ENCODE measurements at regions not wholly inside any gene's neighbourhood (a gene's known extent, or its start where the extent isn't known, plus 50 kb on each side); places are given as distances from the start of the nearest gene placed in this dataset.
"Not testable (repeated sequence)": the region's sequence is repeated elsewhere in the genome, so short reads cannot be mapped to it uniquely, and the experiment has no call there.

DNA sequence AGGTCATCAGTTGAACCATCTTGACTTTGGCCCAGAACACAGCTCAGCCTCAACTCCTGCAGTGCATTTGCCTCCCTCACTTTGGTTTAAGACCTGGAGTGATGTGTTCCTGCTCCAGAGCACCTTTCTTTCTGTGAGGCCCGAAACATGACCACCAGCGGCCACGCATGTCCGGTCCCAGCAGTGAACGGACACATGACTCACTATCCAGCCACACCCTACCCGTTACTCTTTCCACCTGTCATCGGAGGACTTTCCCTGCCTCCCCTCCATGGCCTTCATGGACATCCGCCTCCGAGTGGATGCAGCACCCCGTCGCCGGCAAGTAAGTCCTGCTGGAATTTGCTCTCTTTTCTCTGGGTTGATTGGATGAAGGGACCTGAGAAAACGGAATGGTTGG lies 253.8 kb upstream of the RARB start:
- Mint-ChIP-seq H3K9me3 (peaks cover 3% of the 10 kb centered on the region), H3K27ac (no peak overlapping the region), H3K4me1 (ENCODE audit: low read depth) (no peaks in the 10 kb centered on the region), H3K36me3 (ENCODE audit: low read depth) (no peaks in the 10 kb centered on the region), H3K4me3 (ENCODE audit: low read depth) (no peak overlapping the region), H3K27me3 (ENCODE audit: low read depth) (no peaks in the 10 kb centered on the region)
- intact Hi-C loops (cut with micrococcal nuclease): no loop called here
- DNase-seq (ENCODE audit: low spot score): no peak

- intact Hi-C loops (cut with micrococcal nuclease): no loop called here
- Mint-ChIP-seq H3K4me1 (ENCODE audit: low read depth) (no peaks in the 10 kb centered on the region), H3K9me3 (peaks cover 3% of the 10 kb centered on the region), H3K4me3 (ENCODE audit: low read depth) (no peak overlapping the region), H3K27me3 (ENCODE audit: low read depth) (no peaks in the 10 kb centered on the region), H3K27ac (no peak overlapping the region), H3K36me3 (ENCODE audit: low read depth) (no peaks in the 10 kb centered on the region)
- no peak for DNase-seq (ENCODE audit: low spot score)
These were observed 251.0 kb upstream of the RARB start for GRCh38 chr3:25177041-25177440.

GRCh38 chr3:25178672-25179071 lies 249.4 kb upstream of the RARB start:
- Mint-ChIP-seq H3K4me3 (ENCODE audit: low read depth) (no peak overlapping the region), H3K36me3 (ENCODE audit: low read depth) (no peaks in the 10 kb centered on the region), H3K27ac (no peak overlapping the region), H3K4me1 (ENCODE audit: low read depth) (no peaks in the 10 kb centered on the region), H3K27me3 (ENCODE audit: low read depth) (no peaks in the 10 kb centered on the region), H3K9me3 (peaks cover 2% of the 10 kb centered on the region)
- intact Hi-C loops (cut with micrococcal nuclease): no loop called here
- DNase-seq (ENCODE audit: low spot score): no peak

DNA sequence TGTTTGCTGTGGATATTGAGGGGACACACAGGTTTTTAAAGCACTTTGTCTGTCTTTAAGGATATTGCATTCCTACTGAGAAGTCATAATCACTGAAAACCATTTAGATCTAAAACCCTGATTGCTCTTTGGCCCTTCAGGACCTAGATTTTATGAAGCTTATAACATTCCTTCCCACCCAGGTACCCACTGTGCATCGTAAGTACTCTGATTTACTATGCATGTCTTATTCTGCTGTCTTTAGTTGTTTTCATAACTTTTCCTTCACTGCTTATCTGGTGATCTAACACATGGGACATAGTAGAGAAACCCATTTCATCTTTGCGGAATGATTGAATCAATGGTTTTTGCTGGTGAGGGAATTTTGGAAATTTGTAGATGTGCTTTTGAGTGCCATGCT lies 247.0 kb upstream of the RARB start:
- Mint-ChIP-seq H3K9me3 (no peaks in the 10 kb centered on the region), H3K4me1 (ENCODE audit: low read depth) (no peaks in the 10 kb centered on the region), H3K36me3 (ENCODE audit: low read depth) (no peaks in the 10 kb centered on the region), H3K27ac (no peak overlapping the region), H3K27me3 (ENCODE audit: low read depth) (no peaks in the 10 kb centered on the region), H3K4me3 (ENCODE audit: low read depth) (no peak overlapping the region)
- intact Hi-C loops (cut with micrococcal nuclease): no loop called here
- DNase-seq (ENCODE audit: low spot score): no peak

DNA sequence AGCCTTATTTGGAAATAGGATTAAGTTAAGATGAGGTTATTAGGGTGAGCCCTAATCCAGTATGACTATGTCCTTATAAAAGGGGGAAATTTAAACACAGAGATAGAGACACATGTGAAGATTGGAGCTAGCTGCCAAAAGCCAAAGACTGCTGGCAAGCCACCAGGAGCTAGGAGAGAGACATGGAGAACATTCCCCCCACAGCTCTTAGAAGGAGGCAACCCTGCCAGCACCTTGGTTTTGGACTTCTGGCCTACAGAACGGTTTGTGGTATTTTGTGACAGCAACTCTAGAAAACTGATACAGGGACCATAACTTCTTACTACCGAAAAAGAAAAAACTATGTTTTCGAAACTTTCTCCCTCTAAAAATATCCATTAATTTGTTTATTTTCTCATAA lies 245.3 kb upstream of the RARB start:
- no peak for DNase-seq (ENCODE audit: low spot score)
- intact Hi-C loops (cut with micrococcal nuclease): no loop called here
- H3K27me3 Mint-ChIP-seq (ENCODE audit: low read depth): no peaks in the 10 kb centered on the region
- H3K4me3 Mint-ChIP-seq (ENCODE audit: low read depth): no peak overlapping the region
- H3K4me1 Mint-ChIP-seq (ENCODE audit: low read depth): no peaks in the 10 kb centered on the region
- H3K36me3 Mint-ChIP-seq (ENCODE audit: low read depth): no peaks in the 10 kb centered on the region
- H3K9me3 Mint-ChIP-seq: no peaks in the 10 kb centered on the region
- H3K27ac Mint-ChIP-seq: no peak overlapping the region

DNA sequence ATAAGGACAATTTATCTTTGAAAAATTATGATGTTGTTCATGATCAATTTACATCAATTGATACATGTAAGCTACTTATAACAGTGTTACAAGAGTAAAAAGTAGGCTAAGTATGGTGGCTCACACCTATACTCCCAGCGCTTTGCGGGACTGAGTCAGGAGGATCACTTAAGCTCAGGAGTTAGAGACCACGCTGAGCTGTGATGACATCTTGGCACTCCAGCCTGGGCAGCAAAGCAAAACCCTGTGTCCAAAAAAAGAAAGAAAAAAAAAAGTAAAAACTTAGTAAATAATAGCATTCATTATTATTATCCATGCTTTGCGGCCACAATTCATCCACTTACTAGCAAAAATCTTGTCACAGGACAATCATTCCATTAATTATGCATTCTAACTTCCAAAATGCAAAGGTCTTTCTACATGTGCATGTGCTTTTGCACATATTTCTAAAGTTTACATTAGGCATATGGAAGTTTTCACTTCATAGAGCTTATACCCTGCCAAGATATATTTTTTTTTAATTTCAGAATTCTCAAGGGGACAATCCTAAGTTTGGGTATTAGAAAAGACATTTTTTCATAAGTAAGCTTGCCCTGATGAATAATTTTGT lies 243.3 kb upstream of the RARB start:
- H3K4me1 Mint-ChIP-seq (ENCODE audit: low read depth): no peaks in the 10 kb centered on the region
- H3K9me3 Mint-ChIP-seq: no peaks in the 10 kb centered on the region
- no peaks in the 10 kb centered on the region for H3K36me3 Mint-ChIP-seq (ENCODE audit: low read depth)
- no peak overlapping the region for H3K4me3 Mint-ChIP-seq (ENCODE audit: low read depth)
- intact Hi-C loops (cut with micrococcal nuclease): no loop called here
- no peak overlapping the region for H3K27ac Mint-ChIP-seq
- DNase-seq (ENCODE audit: low spot score): no peak
- no peaks in the 10 kb centered on the region for H3K27me3 Mint-ChIP-seq (ENCODE audit: low read depth)

DNA sequence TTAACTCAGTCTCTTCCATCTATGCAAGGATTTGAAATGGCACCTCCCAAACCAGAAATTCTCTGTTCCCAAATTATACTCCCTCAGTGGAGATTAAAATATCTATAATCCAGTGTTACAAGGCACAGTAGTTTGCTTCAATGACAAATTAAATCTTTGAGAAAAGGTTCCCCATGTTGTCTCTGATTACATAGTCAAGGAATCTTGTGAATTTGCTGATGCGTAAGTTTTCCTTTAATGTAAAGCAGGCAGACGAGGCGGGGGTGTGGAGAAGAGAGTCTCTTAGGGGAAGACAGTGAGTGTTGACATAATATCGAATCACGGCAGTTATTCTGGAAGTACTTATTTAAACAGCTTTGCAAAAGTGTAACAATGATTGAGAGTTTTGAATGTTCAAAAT lies 236.4 kb upstream of the RARB start:
- intact Hi-C loops (cut with micrococcal nuclease): no loop called here
- DNase-seq (ENCODE audit: low spot score): no peak
- H3K27ac Mint-ChIP-seq: no peak overlapping the region
- no peaks in the 10 kb centered on the region for H3K9me3 Mint-ChIP-seq
- H3K4me1 Mint-ChIP-seq (ENCODE audit: low read depth): no peaks in the 10 kb centered on the region
- no peaks in the 10 kb centered on the region for H3K27me3 Mint-ChIP-seq (ENCODE audit: low read depth)
- H3K36me3 Mint-ChIP-seq (ENCODE audit: low read depth): no peaks in the 10 kb centered on the region
- no peak overlapping the region for H3K4me3 Mint-ChIP-seq (ENCODE audit: low read depth)

- DNase-seq (ENCODE audit: low spot score); H3K36me3 Mint-ChIP-seq (ENCODE audit: low read depth); H3K4me3 Mint-ChIP-seq (ENCODE audit: low read depth); H3K27me3 Mint-ChIP-seq (ENCODE audit: low read depth); H3K4me1 Mint-ChIP-seq (ENCODE audit: low read depth); H3K27ac Mint-ChIP-seq; intact Hi-C loops (cut with micrococcal nuclease): not testable (repeated sequence)
- peaks cover 33% of the 10 kb centered on the region for H3K9me3 Mint-ChIP-seq
These were observed 228.5 kb upstream of the RARB start for GRCh38 chr3:25199567-25199966.

GRCh38 chr3:25212736-25213135 lies 215.3 kb upstream of the RARB start:
- no peak overlapping the region for H3K4me3 Mint-ChIP-seq (ENCODE audit: low read depth)
- H3K27ac Mint-ChIP-seq: no peak overlapping the region
- H3K9me3 Mint-ChIP-seq: peaks cover 25% of the 10 kb centered on the region
- H3K36me3 Mint-ChIP-seq (ENCODE audit: low read depth): no peaks in the 10 kb centered on the region
- no peak for DNase-seq (ENCODE audit: low spot score)
- intact Hi-C loops (cut with micrococcal nuclease): no loop called here
- no peaks in the 10 kb centered on the region for H3K4me1 Mint-ChIP-seq (ENCODE audit: low read depth)
- H3K27me3 Mint-ChIP-seq (ENCODE audit: low read depth): no peaks in the 10 kb centered on the region

DNA sequence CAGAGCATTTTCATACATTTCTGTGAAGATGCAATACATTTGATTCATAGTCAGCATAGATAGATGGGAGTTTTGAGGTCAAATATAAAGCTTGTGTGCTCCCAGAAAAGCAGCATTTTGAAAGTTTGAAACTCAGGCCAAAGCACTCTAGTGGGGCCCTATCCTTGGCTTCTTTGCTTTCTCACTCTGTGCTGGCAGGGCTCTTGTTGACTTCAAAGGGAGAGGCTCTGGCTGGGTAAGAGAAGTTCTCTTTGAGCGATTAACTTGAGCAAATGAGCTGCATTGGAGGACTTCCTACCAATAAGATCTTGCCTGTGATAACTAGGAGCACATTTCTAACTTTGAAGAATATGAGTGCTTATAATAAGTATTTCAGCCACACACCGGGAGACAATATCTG lies 214.0 kb upstream of the RARB start:
- H3K27ac Mint-ChIP-seq: no peak overlapping the region
- intact Hi-C loops (cut with micrococcal nuclease): no loop called here
- no peak for DNase-seq (ENCODE audit: low spot score)
- no peaks in the 10 kb centered on the region for H3K4me1 Mint-ChIP-seq (ENCODE audit: low read depth)
- H3K4me3 Mint-ChIP-seq (ENCODE audit: low read depth): no peak overlapping the region
- no peaks in the 10 kb centered on the region for H3K36me3 Mint-ChIP-seq (ENCODE audit: low read depth)
- peaks cover 13% of the 10 kb centered on the region for H3K9me3 Mint-ChIP-seq
- H3K27me3 Mint-ChIP-seq (ENCODE audit: low read depth): no peaks in the 10 kb centered on the region

GRCh38 chr3:25218362-25218761 lies 209.7 kb upstream of the RARB start:
- Mint-ChIP-seq H3K4me3 (ENCODE audit: low read depth) (no peak overlapping the region), H3K9me3 (no peaks in the 10 kb centered on the region), H3K4me1 (ENCODE audit: low read depth) (no peaks in the 10 kb centered on the region), H3K27me3 (ENCODE audit: low read depth) (no peaks in the 10 kb centered on the region), H3K27ac (no peak overlapping the region), H3K36me3 (ENCODE audit: low read depth) (no peaks in the 10 kb centered on the region)
- DNase-seq (ENCODE audit: low spot score): no peak
- intact Hi-C loops (cut with micrococcal nuclease): no loop called here

DNA sequence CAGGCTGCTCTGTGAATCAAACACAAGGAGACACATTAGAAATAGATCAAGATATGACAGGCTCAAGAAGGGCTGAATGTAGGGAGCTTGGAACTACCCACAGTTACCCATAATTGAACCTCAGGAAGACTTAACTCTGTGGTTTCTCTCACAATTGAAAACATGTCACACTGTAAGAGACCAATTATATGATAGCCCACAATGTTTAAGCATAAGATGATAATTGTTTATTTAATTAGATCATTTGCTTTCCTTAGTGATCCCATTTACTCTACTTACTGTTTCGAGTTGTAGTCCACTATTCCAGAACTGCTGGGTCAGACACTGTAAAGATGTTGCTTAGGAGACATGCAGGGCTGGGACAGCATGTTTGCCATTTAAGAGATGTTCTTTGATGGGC lies 201.3 kb upstream of the RARB start:
- no peaks in the 10 kb centered on the region for H3K9me3 Mint-ChIP-seq
- H3K36me3 Mint-ChIP-seq (ENCODE audit: low read depth): no peaks in the 10 kb centered on the region
- no peak overlapping the region for H3K27ac Mint-ChIP-seq
- intact Hi-C loops (cut with micrococcal nuclease): no loop called here
- H3K4me1 Mint-ChIP-seq (ENCODE audit: low read depth): no peaks in the 10 kb centered on the region
- no peaks in the 10 kb centered on the region for H3K27me3 Mint-ChIP-seq (ENCODE audit: low read depth)
- no peak for DNase-seq (ENCODE audit: low spot score)
- no peak overlapping the region for H3K4me3 Mint-ChIP-seq (ENCODE audit: low read depth)

GRCh38 chr3:25229586-25229985 lies 198.5 kb upstream of the RARB start:
- Mint-ChIP-seq H3K9me3 (no peaks in the 10 kb centered on the region), H3K4me1 (ENCODE audit: low read depth) (no peaks in the 10 kb centered on the region), H3K27ac (no peak overlapping the region), H3K27me3 (ENCODE audit: low read depth) (no peaks in the 10 kb centered on the region), H3K36me3 (ENCODE audit: low read depth) (no peaks in the 10 kb centered on the region), H3K4me3 (ENCODE audit: low read depth) (no peak overlapping the region)
- no peak for DNase-seq (ENCODE audit: low spot score)
- intact Hi-C loops (cut with micrococcal nuclease): no loop called here

DNA sequence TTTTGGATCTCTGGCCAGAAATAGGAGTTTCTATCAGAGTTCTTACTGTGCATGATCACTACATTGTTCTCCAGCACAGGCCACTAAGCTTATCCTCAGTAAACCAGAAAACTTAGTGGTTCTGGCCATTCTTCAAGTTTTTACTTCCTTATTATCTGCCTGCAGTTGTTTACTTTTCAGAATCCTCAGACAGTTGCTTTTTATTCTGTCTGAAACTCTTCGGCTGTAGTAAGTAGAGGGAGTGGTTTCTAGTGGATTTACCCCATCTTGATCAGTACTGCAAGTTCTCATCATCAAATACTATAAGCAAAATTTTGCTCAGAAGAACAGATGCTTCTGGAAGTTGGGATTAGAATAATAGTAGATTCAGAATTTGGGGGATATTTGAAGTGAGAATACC lies 193.0 kb upstream of the RARB start:
- Mint-ChIP-seq H3K4me3 (ENCODE audit: low read depth) (no peak overlapping the region), H3K27me3 (ENCODE audit: low read depth) (no peaks in the 10 kb centered on the region), H3K4me1 (ENCODE audit: low read depth) (no peaks in the 10 kb centered on the region), H3K27ac (no peak overlapping the region), H3K36me3 (ENCODE audit: low read depth) (no peaks in the 10 kb centered on the region), H3K9me3 (peaks cover 4% of the 10 kb centered on the region)
- no peak for DNase-seq (ENCODE audit: low spot score)
- intact Hi-C loops (cut with micrococcal nuclease): no loop called here

All from activated T-helper 2 cell treated with anti-CD3 and anti-CD28 coated beads, Interferon-gamma antibody, Interleukin-2, Interleukin-4, amounts not matched to agents 10 μg/mL and 5 μg/mL and 100 μg/mL, durations not matched to agents 14 hours and 24 hours and 36 hours (primary cell).